Psoas muscle (tissue), 7 donors: ENCODE measurements at regions not wholly inside any gene's neighbourhood (a gene's known extent, or its start where the extent isn't known, plus 50 kb on each side); places are given as distances from the start of the nearest gene placed in this dataset.

Source experiments
- ATAC-seq, 4 donors: fragments of 200-7000 bp; cut with Tn5 transposase; one replicate each; pipeline ENCODE4 v1.9.1; 2020; ENCODE audit warnings: moderate library complexity in 3 of 4, mild to moderate bottlenecking in 2 of 4
- DNase-seq, 2 donors: peaks; one replicate each; pipeline ENCODE4 v3.0.0-alpha.2; 2020
- H3K27ac ChIP-seq: fragments of 200-600 bp; one replicate; pipeline ENCODE4 v1.8.0; 2022
- H3K27me3 ChIP-seq, 3 donors: fragments of 200-600 bp in 1 of 3; one replicate each; pipeline versions ENCODE4 v1.6.1 to v1.8.0; 2013 to 2022; ENCODE audit warnings: low read length in 2 of 3, mild to moderate bottlenecking in 2 of 3, moderate library complexity in 1 of 3; ENCODE audit not compliant: insufficient read depth in 3 of 3
- H3K36me3 ChIP-seq, 2 donors: fragments of 200-600 bp in 1 of 2; one replicate each; pipeline versions ENCODE4 v1.6.1 to v1.8.0; 2013 to 2022; ENCODE audit warnings: low read depth in 1 of 2, mild to moderate bottlenecking in 1 of 2, moderate library complexity in 1 of 2; ENCODE audit not compliant: insufficient read depth in 1 of 2
- H3K4me1 ChIP-seq: fragments of 200-600 bp; one replicate; pipeline ENCODE4 v1.8.0; 2022
- H3K4me3 ChIP-seq: fragments of 200-600 bp; one replicate; pipeline ENCODE4 v1.8.0; 2022; ENCODE audit warnings: mild to moderate bottlenecking
- H3K9me3 ChIP-seq: fragments of 200-600 bp; one replicate; pipeline ENCODE4 v1.8.0; 2022
- CTCF ChIP-seq: fragments of 200-600 bp; IDR thresholded peaks from one replicate; pipeline ENCODE4 v1.8.0; 2022; ENCODE audit warnings: antibody characterized with exemption
- WGBS, 3 donors: extraction: QIAGEN DNeasy Blood & Tissue Kit; methylation state at CpG; one replicate each; pipeline versions ENCODE4 v1.1.6 to v1.1.7; 2013; 5-methylcytosine and 5-hydroxymethylcytosine counted together
- intact Hi-C, 2 donors: fragments of 100-400 bp; cut with DNase I; formaldehyde crosslinking; loops; one replicate each; pipeline versions ENCODE4 v1.11.0 to v1.14.2; 2022
- donor health status: healthy with polysubstance abuse.
- donor health status: DM: no; HTN: no; CAD: no; lungs with moderate emphysema.
- donor health status: Bipolar disorder and iron deficiency.
- donor health status: healthy.
- donor health status: DM: yes; HTN: yes; CAD: no.
- donor health status: DM: no; HTN: no; CAD: no.
- donor health status: DM: yes; HTN: yes; CAD: no.

GRCh38 chr6:151749341-151749740 is 58.1 kb upstream of the ESR1 start:
- intact Hi-C loops = no loop called here
- H3K27me3 ChIP-seq = no peaks in the 10 kb centered on the region
- H3K4me1 ChIP-seq = peaks cover 38% of the 10 kb centered on the region
- no peaks in the 10 kb centered on the region for H3K9me3 ChIP-seq
- H3K4me3 ChIP-seq = peak overlapping the region; percentile 31
- ATAC-seq (no peak), DNase-seq (no peak)
- H3K27ac ChIP-seq = peak overlapping the region; percentile 34
- no peaks in the 10 kb centered on the region for H3K36me3 ChIP-seq
- 61 to 67% (median 65%) methylated on average over 2 of the region's 2 CpGs for WGBS, 3 donors
- TF ChIP-seq CTCF = no peak

GRCh38 chr6:151753581-151753980 is 53.9 kb upstream of the ESR1 start:
- no peaks in the 10 kb centered on the region for H3K36me3 ChIP-seq
- no peak for TF ChIP-seq CTCF
- ATAC-seq = no peak
- 55 to 73% (median 57%) methylated on average over 4 of the region's 4 CpGs for WGBS, 3 donors
- H3K4me1 ChIP-seq = peaks cover 21% of the 10 kb centered on the region
- H3K9me3 ChIP-seq = no peaks in the 10 kb centered on the region
- H3K27ac ChIP-seq = no peak overlapping the region
- no peak for DNase-seq
- no peak overlapping the region for H3K4me3 ChIP-seq
- no peaks in the 10 kb centered on the region for H3K27me3 ChIP-seq
- intact Hi-C loops = no loop called here

- intact Hi-C loops = no loop called here
- 58 to 74% (median 62%) methylated on average over 5 of the region's 5 CpGs for WGBS, 3 donors
These were observed 50.0 kb upstream of the ESR1 start for GRCh38 chr6:151757506-151757955.

More at GRCh38 chr6:151757506-151757955, 50.0 kb upstream of the ESR1 start:
- no peak for TF ChIP-seq CTCF
- Histone ChIP-seq H3K4me1 (no peaks in the 10 kb centered on the region), H3K36me3 (no peaks in the 10 kb centered on the region), H3K4me3 (no peak overlapping the region), H3K9me3 (no peaks in the 10 kb centered on the region), H3K27ac (no peak overlapping the region), H3K27me3 (no peaks in the 10 kb centered on the region)
- no peak for ATAC-seq
- no peak for DNase-seq
